GM12878 (cell line): ENCODE measurements at regions not wholly inside any gene's neighbourhood (a gene's known extent, or its start where the extent isn't known, plus 50 kb on each side); places are given as distances from the start of the nearest gene placed in this dataset.

Experiments
- ATAC-seq: fragments of 200-7000 bp; cut with Tn5 transposase; 3 replicates; pipeline ENCODE4 v1.9.1; 2020; ENCODE audit warnings: mild to moderate bottlenecking, moderate library complexity
- BruUV-seq: library from RNA; stranded (reverse); fragments of 400-500 nt; replicated peaks from 2 replicates; lab custom pipeline; 2021; lab: Mats Ljungman, UMichigan
- CTCF ChIA-PET: fragments of 300-600 bp; sonication (Branson Sonifier 250); formaldehyde crosslinking; extraction: SDS; loops from one replicate; lab custom pipeline; 2021; ENCODE audit warnings: inconsistent platforms; lab: Yijun Ruan, JAX
- POLR2A ChIA-PET: fragments of 350-600 bp; formaldehyde crosslinking; extraction: SDS; loops from one replicate; lab custom pipeline; 2021; ENCODE audit warnings: inconsistent platforms; lab: Charles Lee
- RAD21 ChIA-PET: fragments of 300-600 bp; sonication (Branson Sonifier 250); formaldehyde crosslinking; loops from one replicate; lab custom pipeline; 2023; ENCODE audit warnings: antibody characterized with exemption; ENCODE audit not compliant: unreplicated experiment; lab: Charles Lee
- SMC1A ChIA-PET: fragments of 300-600 bp; sonication (Branson Sonifier 250); formaldehyde crosslinking; loops from one replicate; lab custom pipeline; 2023; ENCODE audit not compliant: unreplicated experiment, uncharacterized antibody; lab: Charles Lee
- DNase-seq: peaks from one replicate; pipeline ENCODE4 v3.0.0-alpha.2; 2011; ENCODE audit warnings: low read depth, low spot score
- FAIRE-seq: peaks from 3 replicates; lab custom pipeline; 2011; peaks lifted over from hg19 to GRCh38; lab: Jason Lieb, UNC
- H2AFZ ChIP-seq: 2 replicates; pipeline ENCODE4 v1.6.0; 2011; ENCODE audit warnings: low read depth, low read length, control low read depth; ENCODE audit not compliant: control insufficient read depth
- H3K27ac ChIP-seq: 2 replicates; pipeline ENCODE4 v1.5.1; 2011; ENCODE audit warnings: control low read depth; ENCODE audit not compliant: control insufficient read depth, insufficient read depth
- H3K27me3 ChIP-seq, 2 experiments: replicated peaks in 1 of 2; 2 replicates each; pipeline versions ENCODE4 v1.6.0 to v1.6.1; 2011; ENCODE audit warnings: low read length in 1 of 2; ENCODE audit not compliant: control insufficient read depth in 2 of 2, insufficient read depth in 2 of 2
- H3K36me3 ChIP-seq, 2 experiments: 2 replicates each; pipeline ENCODE4 v1.5.1; 2011; ENCODE audit warnings: low read length in 1 of 2; ENCODE audit not compliant: control insufficient read depth in 2 of 2, insufficient read depth in 2 of 2
- H3K4me1 ChIP-seq: 2 replicates; pipeline ENCODE4 v1.6.1; 2011; ENCODE audit warnings: mild to moderate bottlenecking, low read length, moderate library complexity, mixed read lengths; ENCODE audit not compliant: control insufficient read depth, insufficient read depth
- H3K4me2 ChIP-seq: 2 replicates; pipeline ENCODE4 v1.6.0; 2011; ENCODE audit warnings: control low read depth; ENCODE audit not compliant: control insufficient read depth, insufficient read depth
- H3K4me3 ChIP-seq: fragments of 200-600 bp; sonication (generic); 2 replicates; pipeline ENCODE4 v1.5.1; 2016
- H3K79me2 ChIP-seq: 2 replicates; pipeline ENCODE4 v1.6.0; 2011; ENCODE audit warnings: low read length; ENCODE audit not compliant: control insufficient read depth, insufficient read depth
- H3K9ac ChIP-seq: 2 replicates; pipeline ENCODE4 v1.8.0; 2011; ENCODE audit warnings: low read length, control low read depth, mixed read lengths; ENCODE audit not compliant: control insufficient read depth, insufficient read depth
- H3K9me3 ChIP-seq: replicated peaks from 3 replicates; pipeline ENCODE4 v1.5.1; 2011; ENCODE audit warnings: mild to moderate bottlenecking, low read length; ENCODE audit not compliant: control insufficient read depth, insufficient read depth
- H4K20me1 ChIP-seq: 2 replicates; pipeline ENCODE4 v1.6.0; 2011; ENCODE audit not compliant: control insufficient read depth, insufficient read depth
- BCL3 ChIP-seq: IDR thresholded peaks from 2 replicates; pipeline ENCODE4 v1.6.1; 2011; ENCODE audit warnings: borderline replicate concordance, low read depth, mild to moderate bottlenecking, moderate library complexity, low read length; ENCODE audit not compliant: insufficient read depth, poor library complexity, severe bottlenecking
- CBX5 ChIP-seq: sonication (generic); IDR thresholded peaks from 2 replicates; pipeline ENCODE4 v1.6.1; 2016; ENCODE audit warnings: low read depth, moderate library complexity, mild to moderate bottlenecking, inconsistent platforms
- CEBPB ChIP-seq, 2 experiments: fragments of 150-350 bp in 1 of 2; IDR thresholded peaks; 2 replicates each; pipeline ENCODE4 v1.6.1; 2012 to 2014; ENCODE audit warnings: low read depth in 2 of 2, low read length in 2 of 2, borderline replicate concordance in 1 of 2, inconsistent platforms in 1 of 2
- CTCF ChIP-seq, 3 experiments: IDR thresholded peaks in 2 of 3; conservative IDR thresholded peaks in 1 of 3; 2 replicates each; pipeline ENCODE4 v1.5.1; 2011; ENCODE audit warnings: low read depth in 3 of 3, low read length in 3 of 3, mild to moderate bottlenecking in 3 of 3, control low read depth in 2 of 3, moderate library complexity in 2 of 3, inconsistent platforms in 1 of 3, mixed read lengths in 1 of 3; ENCODE audit not compliant: control insufficient read depth in 2 of 3, insufficient read depth in 1 of 3; ENCODE audit errors: extremely low read depth in 1 of 3
- EGR1 ChIP-seq, 2 experiments: IDR thresholded peaks; 1 replicate in 1 of 2; 2 replicates in 1 of 2; pipeline ENCODE4 v1.6.1; 2011 to 2012; ENCODE audit warnings: low read depth in 2 of 2, low read length in 2 of 2, borderline replicate concordance in 1 of 2, mild to moderate bottlenecking in 1 of 2, moderate library complexity in 1 of 2
- FOS ChIP-seq: IDR thresholded peaks from 3 replicates; pipeline ENCODE4 v1.6.1; 2011; ENCODE audit warnings: borderline replicate concordance; ENCODE audit not compliant: insufficient read length; ENCODE audit errors: extremely low read depth
- GATAD2B ChIP-seq: fragments of 450-650 bp; conservative IDR thresholded peaks from 2 replicates; pipeline ENCODE4 v1.6.1; 2017; ENCODE audit warnings: low read depth, mild to moderate bottlenecking, moderate library complexity
- HDGF ChIP-seq: fragments of 450-650 bp; IDR thresholded peaks from 2 replicates; pipeline ENCODE4 v1.6.1; 2016; ENCODE audit warnings: antibody characterized with exemption
- IKZF1 ChIP-seq: fragments of 450-650 bp; conservative IDR thresholded peaks from 2 replicates; pipeline ENCODE4 v1.6.1; 2017; ENCODE audit warnings: antibody characterized with exemption, mild to moderate bottlenecking
- NR2C1 ChIP-seq: fragments of 450-650 bp; IDR thresholded peaks from 2 replicates; pipeline ENCODE4 v1.6.1; 2017; ENCODE audit warnings: antibody characterized with exemption, mild to moderate bottlenecking, moderate library complexity
- PAX8 ChIP-seq: fragments of 450-650 bp; IDR thresholded peaks from 2 replicates; pipeline ENCODE4 v1.6.1; 2017; ENCODE audit warnings: mild to moderate bottlenecking, moderate library complexity
- RAD51 ChIP-seq: fragments of 450-650 bp; IDR thresholded peaks from 2 replicates; pipeline ENCODE4 v1.6.1; 2016; ENCODE audit warnings: moderate library complexity, mild to moderate bottlenecking, inconsistent platforms
- SIN3A ChIP-seq: IDR thresholded peaks from 2 replicates; pipeline ENCODE4 v1.6.1; 2012; ENCODE audit warnings: low read depth, low read length, improper control_type of control experiment
- SP1 ChIP-seq: IDR thresholded peaks from one replicate; pipeline ENCODE4 v1.6.1; 2011; ENCODE audit warnings: low read depth, low read length
- SREBF1 ChIP-seq: IDR thresholded peaks from 2 replicates; pipeline ENCODE4 v1.6.1; 2012; ENCODE audit warnings: mild to moderate bottlenecking, low read length
- WGBS: methylation state at CpG from one replicate; pipeline ENCODE4 v1.1.6; 2016; ENCODE audit warnings: low lambda C conversion rate; ENCODE audit not compliant: insufficient replicate concordance, insufficient coverage; ENCODE audit errors: missing lambda C conversion rate; 5-methylcytosine and 5-hydroxymethylcytosine counted together
- in situ Hi-C: fragments of 300-500 bp; cut with MboI; formaldehyde crosslinking; loops from 9 replicates; pipeline ENCODE4 v1.14.3; 2018; ENCODE audit warnings: mixed read lengths
- intact Hi-C: fragments of 100-400 bp; cut with micrococcal nuclease; formaldehyde crosslinking; loops from one replicate; pipeline ENCODE4 v1.14.2; 2022; ENCODE audit not compliant: unreplicated experiment
- TF ChIP-seq, protein P1 (sequence below): IDR thresholded peaks from 2 replicates; pipeline ENCODE4 v1.6.1; 2012; ENCODE audit warnings: low read length, inconsistent platforms

DNA sequence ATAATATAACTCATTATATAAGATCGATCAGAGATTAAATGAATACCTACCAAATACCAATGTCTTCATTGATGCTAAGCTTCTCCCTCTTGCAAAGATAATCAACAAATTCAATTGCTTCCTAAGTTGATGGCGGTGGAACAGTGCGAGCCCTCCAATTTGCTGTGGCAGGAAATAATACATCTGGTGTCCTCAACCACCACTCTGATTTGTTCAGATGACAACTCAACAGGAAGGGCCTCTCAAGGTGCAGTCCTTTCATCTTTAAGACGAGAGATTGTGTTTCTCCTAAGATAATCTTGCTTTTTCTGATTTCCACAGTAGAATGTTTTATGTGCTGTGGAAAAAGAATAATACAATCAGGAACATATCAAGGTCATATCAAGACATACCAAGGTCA is 56.6 kb upstream of the IGFBP2 start (continued):
- no peak for TF ChIP-seq BCL3
- no peak for TF ChIP-seq GATAD2B
- TF ChIP-seq CTCF (IDR thresholded peaks at IDR 0.05 in 2 of 3, conservative IDR thresholded peaks at IDR 0.05 in 1 of 3; ENCODE audit: control insufficient read depth in 2 of 3, extremely low read depth in 1 of 3, insufficient read depth in 1 of 3, low read depth in 3 of 3, low read length in 3 of 3), result no peak
- TF ChIP-seq RAD51, result no peak
- TF ChIP-seq SIN3A, result no peak
- no peak for TF ChIP-seq HDGF

DNA sequence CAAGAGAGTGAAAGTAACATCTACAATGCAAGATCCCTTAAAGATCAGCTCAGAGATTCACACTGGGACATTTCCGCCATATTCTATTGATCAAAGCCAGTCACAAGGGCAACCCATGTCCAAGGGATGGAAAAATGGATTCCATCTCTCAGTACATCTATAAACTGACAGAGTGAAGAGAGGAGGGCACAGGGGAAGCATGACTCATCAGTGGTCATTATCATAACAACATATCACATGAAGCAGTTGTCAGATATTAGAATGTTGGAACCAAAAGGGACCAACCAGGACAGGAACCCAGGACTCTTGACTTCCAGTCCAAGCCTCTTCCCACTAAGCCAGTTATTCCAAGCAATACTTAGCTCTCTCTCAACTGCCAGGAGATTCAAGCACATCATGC is 54.9 kb upstream of the IGFBP2 start:
- Histone ChIP-seq H2AFZ (no peak overlapping the region), H3K36me3 (no peaks in the 10 kb centered on the region), H3K27me3 (peaks cover 0 to 2% of the 10 kb centered on the region in 2 experiments; a peak in 3 of 4 replicates), H3K79me2 (no peaks in the 10 kb centered on the region), H3K9ac (no peak overlapping the region), H3K4me3 (no peak overlapping the region), H3K27ac (no peak overlapping the region), H3K4me1 (no peaks in the 10 kb centered on the region), H4K20me1 (no peaks in the 10 kb centered on the region), H3K9me3 (no peaks in the 10 kb centered on the region), H3K4me2 (no peak overlapping the region)
- ATAC-seq (no peak), FAIRE-seq (no peak), DNase-seq (no peak)
- TF ChIP-seq, protein P1, sequence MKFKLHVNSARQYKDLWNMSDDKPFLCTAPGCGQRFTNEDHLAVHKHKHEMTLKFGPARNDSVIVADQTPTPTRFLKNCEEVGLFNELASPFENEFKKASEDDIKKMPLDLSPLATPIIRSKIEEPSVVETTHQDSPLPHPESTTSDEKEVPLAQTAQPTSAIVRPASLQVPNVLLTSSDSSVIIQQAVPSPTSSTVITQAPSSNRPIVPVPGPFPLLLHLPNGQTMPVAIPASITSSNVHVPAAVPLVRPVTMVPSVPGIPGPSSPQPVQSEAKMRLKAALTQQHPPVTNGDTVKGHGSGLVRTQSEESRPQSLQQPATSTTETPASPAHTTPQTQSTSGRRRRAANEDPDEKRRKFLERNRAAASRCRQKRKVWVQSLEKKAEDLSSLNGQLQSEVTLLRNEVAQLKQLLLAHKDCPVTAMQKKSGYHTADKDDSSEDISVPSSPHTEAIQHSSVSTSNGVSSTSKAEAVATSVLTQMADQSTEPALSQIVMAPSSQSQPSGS, result no peak
- no peak for TF ChIP-seq EGR1 (IDR thresholded peaks at IDR 0.05; ENCODE audit: borderline replicate concordance in 1 of 2, low read depth in 2 of 2, low read length in 2 of 2)
- TF ChIP-seq CEBPB (IDR thresholded peaks at IDR 0.05; ENCODE audit: borderline replicate concordance in 1 of 2, low read depth in 2 of 2, low read length in 2 of 2), result no peak
- TF ChIP-seq SP1, result no peak
- TF ChIP-seq CBX5, result no peak
- TF ChIP-seq PAX8, result no peak
- no peak for TF ChIP-seq NR2C1
- no peak for TF ChIP-seq IKZF1
- no peak for TF ChIP-seq FOS
- TF ChIP-seq SREBF1, result no peak
- in situ Hi-C loops, result no loop called here
- ChIA-PET CTCF (interaction anchor here (1.0 kb wide), 1 partner anchor 10 kb away, joined by 3 read pairs; no protein-coding TSS in a partner anchor), RAD21 (no interaction called here), POLR2A (no interaction called here), SMC1A (no interaction called here)
- BruUV-seq, result no TSS peak
- 7% methylated on average over 1 of the region's 1 CpG for whole genome bisulfite sequencing
- intact Hi-C loops, result no loop called here
